Activated naive CD8-positive, alpha-beta T cell treated with anti-CD3 and anti-CD28 coated beads, Interleukin-2, amount 10 ng/mL, durations not matched to agents 7 days and 5 days (primary cell): ENCODE measurements at regions not wholly inside any gene's neighbourhood (a gene's known extent, or its start where the extent isn't known, plus 50 kb on each side); places are given as distances from the start of the nearest gene placed in this dataset.
"Not testable (repeated sequence)": the region's sequence is repeated elsewhere in the genome, so short reads cannot be mapped to it uniquely, and the experiment has no call there.

Experiments
- ATAC-seq: fragments of 150-1000 bp; cut with Tn5 transposase; one replicate; pipeline ENCODE4 v1.10.0; 2021; ENCODE audit warnings: low read depth, moderate library complexity
- POLR2A ChIA-PET: fragments of 350-600 bp; sonication (Branson Sonifier 250); formaldehyde crosslinking; loops from one replicate; lab custom pipeline; 2021; ENCODE audit warnings: antibody characterized with exemption; lab: Charles Lee
- DNase-seq: peaks from one replicate; pipeline ENCODE4 v3.0.0; 2021
- H3K27ac Mint-ChIP-seq: one replicate; pipeline ENCODE4 v1.8.0; 2022; ENCODE audit warnings: mild to moderate bottlenecking, mixed read lengths
- H3K27me3 Mint-ChIP-seq: one replicate; pipeline ENCODE4 v1.8.0; 2022; ENCODE audit warnings: mild to moderate bottlenecking, moderate library complexity, mixed read lengths
- H3K36me3 Mint-ChIP-seq: one replicate; pipeline ENCODE4 v1.8.0; 2021; ENCODE audit warnings: mild to moderate bottlenecking, mixed read lengths
- H3K4me1 Mint-ChIP-seq: one replicate; pipeline ENCODE4 v1.8.0; 2021; ENCODE audit warnings: mixed read lengths
- H3K4me3 Mint-ChIP-seq: one replicate; pipeline ENCODE4 v1.8.0; 2022; ENCODE audit warnings: mild to moderate bottlenecking, moderate library complexity, mixed read lengths
- H3K9me3 Mint-ChIP-seq: one replicate; pipeline ENCODE4 v1.8.0; 2021; ENCODE audit warnings: mixed read lengths

DNA sequence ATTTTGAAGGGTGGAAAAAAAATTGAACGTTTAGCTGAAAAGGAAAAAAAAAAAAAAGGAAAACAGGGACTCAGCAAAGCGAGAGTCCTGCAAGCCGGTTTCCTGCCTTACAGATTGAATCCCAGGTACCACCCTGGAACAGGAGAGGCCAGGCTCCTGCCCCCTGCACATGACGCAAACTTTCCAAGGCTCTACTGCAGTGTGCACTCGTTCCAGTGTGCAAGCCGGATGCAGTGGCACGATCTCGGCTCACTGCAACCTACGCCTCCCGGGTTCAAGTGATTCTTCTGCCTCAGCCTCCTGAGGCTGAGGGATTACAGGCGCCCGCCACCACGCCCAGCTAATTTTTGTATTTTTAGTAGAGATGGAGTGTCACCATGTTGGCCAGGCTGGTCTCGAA is 618.7 kb upstream of the CDH10 start:
- DNase-seq, H3K4me1 Mint-ChIP-seq, H3K27ac Mint-ChIP-seq, H3K36me3 Mint-ChIP-seq, ATAC-seq, H3K4me3 Mint-ChIP-seq, H3K9me3 Mint-ChIP-seq, H3K27me3 Mint-ChIP-seq, POLR2A ChIA-PET: not testable (repeated sequence)

DNA sequence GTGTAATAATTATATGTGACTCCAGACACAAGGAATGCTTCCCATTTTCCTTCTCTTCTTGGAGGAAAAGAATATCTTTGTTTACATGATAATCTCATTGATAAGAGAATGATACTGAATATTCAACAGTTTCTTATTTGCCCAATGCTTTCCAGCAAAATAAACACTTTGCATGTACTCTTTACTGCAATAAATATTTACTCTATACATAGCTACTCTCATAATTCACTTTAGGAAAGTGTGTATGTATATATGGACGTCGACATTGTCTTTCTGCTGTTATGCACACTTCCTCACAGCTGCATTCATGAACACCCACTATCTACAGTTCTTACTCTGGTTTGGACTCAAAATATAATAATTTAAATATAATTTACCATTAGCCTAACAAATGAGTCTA is 617.4 kb upstream of the CDH10 start:
- no peaks in the 10 kb centered on the region for H3K27me3 Mint-ChIP-seq
- POLR2A ChIA-PET, result no interaction called here
- ATAC-seq, result no peak

DNA sequence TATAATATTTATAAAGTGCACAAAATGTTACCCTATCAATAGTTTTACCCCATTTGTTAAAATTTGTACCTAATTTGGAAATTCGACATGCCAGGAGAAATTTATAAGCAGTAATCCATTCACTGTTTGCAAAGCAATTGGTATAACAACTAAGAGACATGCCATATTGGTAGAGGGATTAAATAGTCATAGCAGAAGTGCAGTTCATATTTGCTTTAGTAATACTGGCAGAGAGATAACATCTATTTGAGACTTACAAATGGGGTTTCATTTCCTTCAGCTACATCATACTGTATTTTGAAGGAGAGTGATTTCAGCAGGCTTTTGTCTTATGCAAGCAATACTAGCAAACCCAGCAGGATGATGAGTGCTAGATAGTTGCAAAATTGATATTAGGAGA is 610.4 kb upstream of the CDH10 start:
- no peaks in the 10 kb centered on the region for H3K36me3 Mint-ChIP-seq
- H3K4me1 Mint-ChIP-seq, result no peaks in the 10 kb centered on the region
- H3K9me3 Mint-ChIP-seq, result peaks cover 10% of the 10 kb centered on the region
- no peak for DNase-seq
- no peaks in the 10 kb centered on the region for H3K27me3 Mint-ChIP-seq
- H3K27ac Mint-ChIP-seq, result no peak overlapping the region
- no peak overlapping the region for H3K4me3 Mint-ChIP-seq
- POLR2A ChIA-PET, result no interaction called here
- no peak for ATAC-seq

More for the DNA sequence above, 617.4 kb upstream of the CDH10 start:
- DNase-seq, result no peak
- Mint-ChIP-seq H3K9me3 (no peaks in the 10 kb centered on the region), H3K4me3 (no peak overlapping the region), H3K4me1 (no peaks in the 10 kb centered on the region), H3K36me3 (no peaks in the 10 kb centered on the region), H3K27ac (no peak overlapping the region)

DNA sequence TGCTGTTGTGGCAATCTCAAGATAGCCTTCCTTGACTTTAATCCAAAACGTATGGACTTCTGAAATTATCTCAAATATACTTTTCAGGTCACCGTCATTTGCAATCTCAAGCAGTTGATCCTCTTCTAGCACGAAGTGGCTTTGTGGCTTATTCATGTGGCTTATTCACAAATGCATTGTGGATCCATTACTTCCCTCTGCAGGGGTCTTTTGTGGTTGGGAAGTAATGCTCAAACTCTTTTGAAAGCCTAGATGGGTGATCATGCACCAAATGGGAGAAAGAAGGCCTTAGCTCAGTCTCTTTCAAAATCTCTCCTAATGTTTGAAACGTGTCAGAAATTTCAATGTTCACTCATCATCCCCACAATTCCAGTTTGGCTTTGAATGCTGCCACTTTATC is 597.2 kb upstream of the CDH10 start:
- POLR2A ChIA-PET, result no interaction called here
- Mint-ChIP-seq H3K4me1 (no peaks in the 10 kb centered on the region), H3K27me3 (no peaks in the 10 kb centered on the region), H3K27ac (no peak overlapping the region), H3K4me3 (no peak overlapping the region), H3K9me3 (peaks cover 10% of the 10 kb centered on the region), H3K36me3 (no peaks in the 10 kb centered on the region)
- ATAC-seq (no peak), DNase-seq (no peak)

DNA sequence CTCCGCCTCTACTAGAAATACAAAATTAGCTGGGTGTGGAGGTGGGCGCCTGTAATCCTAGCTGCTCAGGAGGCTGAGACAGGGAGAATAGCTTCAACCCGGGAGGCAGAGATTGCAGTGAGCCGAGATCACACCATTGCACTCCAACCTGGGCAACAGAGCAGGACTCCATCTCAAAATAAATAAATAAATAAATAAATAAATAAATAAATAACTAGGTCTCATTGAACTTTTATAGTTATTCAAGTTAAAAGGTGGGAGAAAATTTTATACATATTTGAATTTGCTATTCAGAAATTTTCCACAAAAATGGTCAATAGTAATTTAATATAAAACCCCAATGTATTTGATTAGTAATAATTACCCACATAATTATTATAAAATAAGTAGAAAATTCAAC is 593.9 kb upstream of the CDH10 start:
- H3K27ac Mint-ChIP-seq, H3K36me3 Mint-ChIP-seq, POLR2A ChIA-PET, H3K27me3 Mint-ChIP-seq, DNase-seq, H3K4me3 Mint-ChIP-seq, ATAC-seq, H3K4me1 Mint-ChIP-seq: not testable (repeated sequence)
- H3K9me3 Mint-ChIP-seq, result peaks cover 14% of the 10 kb centered on the region

DNA sequence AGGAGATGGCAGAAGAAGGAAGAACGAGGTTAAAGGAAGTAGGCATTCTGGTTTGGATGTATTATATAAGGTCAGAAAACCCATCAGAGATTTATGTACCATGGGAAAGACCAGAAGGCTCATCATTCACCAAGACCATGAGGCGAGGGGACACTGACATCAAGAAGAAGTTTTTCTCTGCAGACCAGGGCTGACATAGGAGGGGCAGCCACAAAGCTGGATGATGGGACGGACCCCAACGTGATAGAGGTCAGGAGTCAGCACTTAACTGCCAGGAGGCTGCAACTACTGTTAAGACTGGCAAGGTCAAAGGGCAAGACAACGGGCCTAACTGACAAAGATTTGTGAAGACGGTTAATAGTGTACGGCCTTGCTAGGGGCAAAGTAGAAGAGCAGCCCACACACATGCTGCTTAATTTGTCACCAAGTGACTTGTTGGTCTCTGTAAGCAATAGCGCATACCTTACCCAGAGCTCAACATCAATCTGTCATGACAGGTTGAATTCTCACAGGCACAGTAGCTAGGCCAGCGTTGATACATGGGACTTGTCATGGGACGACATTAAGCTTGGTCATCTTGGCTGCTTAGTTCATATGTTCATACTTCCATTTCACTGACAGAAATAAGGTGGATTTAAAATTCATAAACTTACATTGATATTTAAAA is 579.7 kb upstream of the CDH10 start:
- no peak overlapping the region for H3K4me3 Mint-ChIP-seq
- no peak for DNase-seq
- no peaks in the 10 kb centered on the region for H3K9me3 Mint-ChIP-seq
- no peak for ATAC-seq
- H3K27ac Mint-ChIP-seq, result no peak overlapping the region
- H3K36me3 Mint-ChIP-seq, result no peaks in the 10 kb centered on the region
- no peaks in the 10 kb centered on the region for H3K4me1 Mint-ChIP-seq
- POLR2A ChIA-PET, result no interaction called here
- H3K27me3 Mint-ChIP-seq, result no peaks in the 10 kb centered on the region

DNA sequence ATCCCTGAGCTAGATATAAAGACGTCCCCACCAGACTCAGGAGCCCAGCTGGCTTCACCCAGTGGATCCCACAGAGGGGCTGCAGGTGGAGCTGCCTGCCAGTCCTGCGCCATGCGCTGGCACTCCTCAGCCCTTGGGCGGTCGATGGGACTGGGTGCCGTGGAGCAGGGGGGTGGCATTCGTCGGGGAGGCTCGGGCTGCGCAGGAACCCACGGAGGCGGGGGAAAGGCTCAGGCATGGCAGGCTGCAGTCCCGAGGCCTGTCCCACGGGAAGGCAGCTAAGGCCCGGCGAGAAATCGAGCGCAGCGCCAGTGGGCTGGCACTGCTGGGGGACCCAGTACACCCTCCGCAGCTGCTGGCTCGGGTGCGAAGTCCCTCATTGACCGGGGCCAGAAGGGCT is 555.1 kb upstream of the CDH10 start:
- DNase-seq, H3K4me1 Mint-ChIP-seq, H3K4me3 Mint-ChIP-seq, H3K27ac Mint-ChIP-seq, H3K36me3 Mint-ChIP-seq, POLR2A ChIA-PET, ATAC-seq, H3K9me3 Mint-ChIP-seq, H3K27me3 Mint-ChIP-seq: not testable (repeated sequence)

DNA sequence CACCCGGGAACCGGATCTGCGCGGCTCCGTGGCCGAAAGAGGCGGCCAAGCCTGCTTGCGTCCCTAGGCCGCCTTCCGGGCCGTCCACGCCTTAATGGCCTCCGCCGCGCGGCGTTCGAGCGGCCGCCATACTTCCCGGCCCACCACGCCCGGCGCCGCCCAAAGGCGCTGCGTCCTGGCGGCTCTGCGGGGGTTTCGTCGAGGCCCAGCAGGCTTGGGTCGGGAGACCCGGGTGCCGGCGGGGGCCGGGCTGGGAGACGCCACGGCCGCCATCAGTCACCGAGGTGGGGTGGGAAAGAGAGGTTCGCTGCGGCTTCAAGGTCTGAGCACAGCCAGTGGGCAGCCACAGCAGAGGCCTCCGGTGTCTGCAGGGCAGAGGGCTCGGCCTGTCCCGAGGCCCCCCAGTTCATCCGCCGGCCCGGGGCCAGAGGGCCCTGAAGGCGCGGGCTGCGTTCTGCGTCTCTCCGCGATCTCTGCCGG is 545.8 kb upstream of the CDH10 start:
- DNase-seq (peak; percentile 28), ATAC-seq (peak; percentile 63)
- POLR2A ChIA-PET, result no interaction called here
- H3K4me3 Mint-ChIP-seq, result no peak overlapping the region
- H3K27me3 Mint-ChIP-seq, result no peaks in the 10 kb centered on the region
- H3K4me1 Mint-ChIP-seq, result no peaks in the 10 kb centered on the region
- H3K27ac Mint-ChIP-seq, result no peak overlapping the region
- H3K36me3 Mint-ChIP-seq, result no peaks in the 10 kb centered on the region
- H3K9me3 Mint-ChIP-seq, result peaks cover 1% of the 10 kb centered on the region

DNA sequence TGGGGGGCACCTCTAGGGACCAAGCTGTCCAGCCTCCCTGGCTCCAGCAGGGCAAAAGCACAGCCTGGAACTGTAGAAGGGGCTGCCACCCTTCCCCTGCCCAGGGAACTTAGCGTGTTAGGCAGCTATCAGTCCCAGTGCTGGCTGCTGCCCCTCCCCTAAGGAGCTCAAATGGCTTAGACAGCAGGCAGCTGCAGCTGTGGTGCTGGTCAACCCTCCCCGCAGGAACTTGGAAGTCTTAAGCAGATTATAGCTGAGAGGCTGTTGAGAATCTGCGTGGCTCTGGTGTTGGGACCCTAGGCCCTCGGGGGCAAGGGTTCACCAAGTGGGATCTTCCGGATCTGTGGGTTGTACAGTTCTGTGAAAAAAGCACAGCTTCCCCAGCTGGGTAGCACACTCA is 536.5 kb upstream of the CDH10 start:
- POLR2A ChIA-PET, result no interaction called here
- Mint-ChIP-seq H3K9me3 (peaks cover 7% of the 10 kb centered on the region), H3K4me1 (no peaks in the 10 kb centered on the region), H3K4me3 (no peak overlapping the region), H3K27ac (no peak overlapping the region), H3K36me3 (no peaks in the 10 kb centered on the region), H3K27me3 (no peaks in the 10 kb centered on the region)
- ATAC-seq (no peak), DNase-seq (no peak)

DNA sequence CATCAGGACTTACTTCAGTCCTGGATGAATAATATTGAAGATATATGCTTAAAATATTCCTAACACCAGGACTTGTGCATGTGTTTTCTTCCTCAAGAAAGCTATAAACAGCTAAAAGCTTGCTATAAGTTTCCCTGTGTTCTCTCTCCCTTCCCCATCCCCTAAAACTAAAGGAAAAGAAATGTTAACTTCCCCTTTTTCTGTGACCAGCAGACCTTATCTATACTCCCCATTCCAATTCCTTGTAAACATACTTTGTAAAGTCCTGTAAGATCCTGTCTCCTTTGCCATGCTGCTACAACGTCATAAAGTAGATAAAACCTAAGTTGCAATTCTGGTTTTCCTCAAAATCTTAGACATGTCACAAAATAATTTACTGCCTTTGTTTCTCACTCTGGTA is 517.8 kb upstream of the CDH10 start:
- ATAC-seq, H3K27me3 Mint-ChIP-seq, H3K36me3 Mint-ChIP-seq, H3K4me3 Mint-ChIP-seq, H3K4me1 Mint-ChIP-seq, H3K27ac Mint-ChIP-seq, POLR2A ChIA-PET, H3K9me3 Mint-ChIP-seq, DNase-seq: not testable (repeated sequence)

DNA sequence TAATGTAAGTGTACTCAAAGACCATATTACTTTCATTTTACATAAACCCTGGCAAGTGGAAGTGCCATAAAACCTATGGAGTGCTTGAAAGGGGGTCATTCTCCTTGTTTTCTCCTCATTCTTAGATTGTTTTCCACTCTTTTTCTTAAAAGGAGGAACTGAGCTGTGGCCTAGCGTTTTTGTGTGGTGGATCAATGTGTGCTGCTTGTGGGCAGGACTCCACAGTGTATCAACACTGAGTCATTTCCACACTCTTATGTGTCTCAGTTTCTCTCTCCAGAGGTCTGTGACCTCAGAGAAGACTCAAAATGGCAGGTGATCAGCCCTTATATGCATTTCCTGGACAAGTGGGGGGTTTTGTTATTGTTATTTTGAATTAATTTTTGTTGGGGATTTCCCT is 516.1 kb upstream of the CDH10 start:
- POLR2A ChIA-PET, result no interaction called here
- ATAC-seq, result no peak
- Mint-ChIP-seq H3K4me1 (no peaks in the 10 kb centered on the region), H3K27ac (no peak overlapping the region), H3K36me3 (no peaks in the 10 kb centered on the region), H3K9me3 (peaks cover 3% of the 10 kb centered on the region), H3K4me3 (no peak overlapping the region), H3K27me3 (no peaks in the 10 kb centered on the region)
- no peak for DNase-seq

DNA sequence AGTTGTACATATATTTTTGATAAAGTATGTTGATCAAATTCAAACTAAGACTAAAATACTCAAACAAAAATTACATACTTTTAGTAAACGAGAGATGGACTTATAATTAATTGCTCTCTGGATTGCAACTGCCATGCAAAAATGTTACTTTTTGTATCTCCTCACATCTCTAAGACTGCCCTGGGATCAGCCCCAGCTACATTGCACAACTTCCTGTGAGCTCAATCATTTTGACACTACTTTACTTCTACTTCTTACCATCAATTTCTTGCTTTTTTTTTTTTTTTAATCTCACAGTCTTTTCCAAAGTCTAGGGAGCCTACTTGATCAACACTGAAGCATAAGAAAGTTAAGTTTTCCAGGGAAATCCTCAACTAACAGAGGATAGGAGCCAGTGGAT is 506.0 kb upstream of the CDH10 start:
- H3K27me3 Mint-ChIP-seq, result no peaks in the 10 kb centered on the region
- no peak overlapping the region for H3K27ac Mint-ChIP-seq
- POLR2A ChIA-PET, result no interaction called here
- H3K4me3 Mint-ChIP-seq, result no peak overlapping the region
- peaks cover 4% of the 10 kb centered on the region for H3K9me3 Mint-ChIP-seq
- no peaks in the 10 kb centered on the region for H3K36me3 Mint-ChIP-seq
- DNase-seq, result no peak
- H3K4me1 Mint-ChIP-seq, result no peaks in the 10 kb centered on the region
- ATAC-seq, result no peak

DNA sequence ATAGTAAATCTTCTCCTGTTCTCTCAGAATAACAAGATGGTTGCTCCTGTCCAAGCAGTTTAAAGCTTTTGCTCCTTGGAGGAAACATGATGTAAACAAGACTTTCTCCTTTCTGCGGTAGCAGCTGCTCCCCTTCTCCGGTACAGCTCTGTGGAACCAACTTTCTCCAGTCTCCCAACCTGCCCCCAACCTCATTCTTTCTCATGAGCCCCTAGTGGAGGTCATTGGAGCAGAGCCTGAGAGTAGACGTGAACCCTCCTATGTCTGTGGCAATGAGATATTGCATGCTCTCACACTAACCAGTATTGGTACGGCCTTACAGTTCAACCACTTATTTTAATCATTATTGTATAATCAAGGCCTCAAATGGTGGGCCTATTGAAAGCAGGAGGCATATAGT is 483.8 kb upstream of the CDH10 start:
- Mint-ChIP-seq H3K4me1 (no peaks in the 10 kb centered on the region), H3K36me3 (no peaks in the 10 kb centered on the region), H3K27me3 (no peaks in the 10 kb centered on the region), H3K27ac (no peak overlapping the region), H3K4me3 (no peak overlapping the region), H3K9me3 (peaks cover 13% of the 10 kb centered on the region)
- DNase-seq (no peak), ATAC-seq (no peak)
- POLR2A ChIA-PET, result no interaction called here

DNA sequence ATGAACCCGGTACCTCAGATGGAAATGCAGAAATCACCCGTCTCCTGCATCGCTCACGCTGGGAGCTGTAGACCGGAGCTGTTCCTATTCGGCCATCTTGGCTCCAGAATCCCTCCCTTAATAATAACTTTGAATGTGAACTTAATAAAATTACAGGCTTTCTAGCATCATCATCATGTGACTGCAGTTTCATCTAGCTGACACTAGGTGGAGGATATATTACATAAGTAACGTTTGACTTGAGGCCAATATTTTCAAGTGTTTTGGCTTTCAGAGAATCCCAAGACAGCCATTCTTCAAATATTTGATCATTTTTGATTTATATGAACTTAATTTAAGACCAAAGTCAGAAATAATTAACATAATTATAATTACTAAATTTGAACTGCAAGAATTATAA is 474.9 kb upstream of the CDH10 start:
- no peaks in the 10 kb centered on the region for H3K27me3 Mint-ChIP-seq

DNA sequence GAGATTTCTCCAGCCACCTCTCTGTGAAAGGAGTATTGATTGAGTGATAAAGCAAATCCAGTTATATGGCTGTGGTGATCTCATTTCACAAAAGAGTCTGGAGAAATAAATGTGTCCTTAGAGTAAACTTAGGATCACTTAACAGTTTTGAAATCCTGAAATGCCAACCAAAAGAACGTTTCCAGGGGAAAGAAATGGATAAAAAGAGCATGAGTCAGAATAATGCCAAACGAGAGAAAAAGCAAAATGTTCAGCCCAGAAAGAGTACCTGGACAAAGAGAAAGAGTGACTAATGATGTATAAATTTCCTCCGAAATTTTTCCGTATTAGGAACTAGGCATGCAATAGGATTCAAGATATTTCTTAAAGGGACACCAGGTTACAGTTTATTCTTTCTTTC is 463.1 kb upstream of the CDH10 start:
- Mint-ChIP-seq H3K9me3 (peaks cover 6% of the 10 kb centered on the region), H3K4me1 (no peaks in the 10 kb centered on the region), H3K36me3 (no peaks in the 10 kb centered on the region), H3K27ac (no peak overlapping the region), H3K4me3 (no peak overlapping the region), H3K27me3 (no peaks in the 10 kb centered on the region)
- ATAC-seq (no peak), DNase-seq (no peak)
- POLR2A ChIA-PET, result no interaction called here

More for the DNA sequence above, 474.9 kb upstream of the CDH10 start:
- Mint-ChIP-seq H3K27ac (no peak overlapping the region), H3K4me1 (no peaks in the 10 kb centered on the region), H3K9me3 (peaks cover 7% of the 10 kb centered on the region), H3K4me3 (no peak overlapping the region), H3K36me3 (no peaks in the 10 kb centered on the region)
- no peak for ATAC-seq
- no peak for DNase-seq
- POLR2A ChIA-PET, result no interaction called here
